H54 (cell line): ENCODE measurements at regions not wholly inside any gene's neighbourhood (a gene's known extent, or its start where the extent isn't known, plus 50 kb on each side); places are given as distances from the start of the nearest gene placed in this dataset.

Experiments used
- DNase-seq: peaks from one replicate; pipeline ENCODE4 v3.0.0; 2011; ENCODE audit warnings: low spot score, mixed read lengths; ENCODE audit not compliant: insufficient read length
- FAIRE-seq: peaks from 3 replicates; lab custom pipeline; 2011; peaks lifted over from hg19 to GRCh38; lab: Jason Lieb, UNC
- POLR2A ChIP-seq: IDR thresholded peaks from 2 replicates; pipeline ENCODE4 v1.6.1; 2011; ENCODE audit warnings: low read depth, mild to moderate bottlenecking, low read length

- TF ChIP-seq POLR2A, result no peak
- DNase-seq, result no peak
- no peak for FAIRE-seq
Measured at GRCh38 chr16:80489173-80489572, 51.6 kb upstream of the DYNLRB2 start.

- TF ChIP-seq POLR2A, result no peak
- DNase-seq, result no peak
- no peak for FAIRE-seq
Measured at GRCh38 chr16:80488167-80488566, 52.6 kb upstream of the DYNLRB2 start.

GRCh38 chr16:80480664-80481063, 60.1 kb upstream of the DYNLRB2 start:
- DNase-seq (no peak), FAIRE-seq (no peak)
- TF ChIP-seq POLR2A, result no peak

- TF ChIP-seq POLR2A, result no peak
- FAIRE-seq (no peak), DNase-seq (no peak)
Measured at GRCh38 chr16:80477838-80478237, 63.0 kb upstream of the DYNLRB2 start.

GRCh38 chr16:80468029-80468428, 72.8 kb upstream of the DYNLRB2 start:
- TF ChIP-seq POLR2A, result no peak
- no peak for DNase-seq
- no peak for FAIRE-seq

GRCh38 chr16:80466024-80466987, 74.5 kb upstream of the DYNLRB2 start:
- DNase-seq (peak; percentile 51), FAIRE-seq (no peak)
- no peak for TF ChIP-seq POLR2A

- no peak for FAIRE-seq
- TF ChIP-seq POLR2A, result no peak
Measured at GRCh38 chr16:80463751-80464495, 76.9 kb upstream of the DYNLRB2 start.

GRCh38 chr16:80463326-80463725, 77.5 kb upstream of the DYNLRB2 start:
- DNase-seq (no peak), FAIRE-seq (no peak)
- no peak for TF ChIP-seq POLR2A

More at GRCh38 chr16:80463751-80464495, 76.9 kb upstream of the DYNLRB2 start:
- no peak for DNase-seq

GRCh38 chr16:80462917-80463316, 77.9 kb upstream of the DYNLRB2 start:
- no peak for FAIRE-seq
- TF ChIP-seq POLR2A, result no peak
- no peak for DNase-seq

- no peak for TF ChIP-seq POLR2A
- DNase-seq (no peak), FAIRE-seq (no peak)
Measured at GRCh38 chr16:80460988-80461387, 79.8 kb upstream of the DYNLRB2 start.

- DNase-seq (no peak), FAIRE-seq (no peak)
- TF ChIP-seq POLR2A, result no peak
Measured at GRCh38 chr16:80459966-80460365, 80.8 kb upstream of the DYNLRB2 start.

GRCh38 chr16:80459331-80459777, 81.4 kb upstream of the DYNLRB2 start:
- DNase-seq (no peak), FAIRE-seq (no peak)
- no peak for TF ChIP-seq POLR2A

- FAIRE-seq (no peak), DNase-seq (no peak)
- TF ChIP-seq POLR2A, result no peak
Measured at GRCh38 chr16:80457871-80458270, 82.9 kb upstream of the DYNLRB2 start.

- FAIRE-seq (no peak), DNase-seq (no peak)
- TF ChIP-seq POLR2A, result no peak
Measured at GRCh38 chr16:80454802-80455201, 86.0 kb upstream of the DYNLRB2 start.
